Kidney (tissue), 13 donors: ENCODE measurements at regions not wholly inside any gene's neighbourhood (a gene's known extent, or its start where the extent isn't known, plus 50 kb on each side); places are given as distances from the start of the nearest gene placed in this dataset.

Source experiments
- DNase-seq, 5 donors: peaks; one replicate each; pipeline ENCODE4 v3.0.0-alpha.2; 2013 to 2020
- FAIRE-seq: peaks from 2 replicates; lab custom pipeline; 2012; peaks lifted over from hg19 to GRCh38; lab: Jason Lieb, UNC
- H3K27ac ChIP-seq, 2 donors: one replicate each; pipeline ENCODE4 v1.7.0; 2013; ENCODE audit warnings: low read depth in 2 of 2, low read length in 2 of 2, inconsistent platforms in 1 of 2
- H3K27me3 ChIP-seq: one replicate; pipeline ENCODE4 v1.7.1; 2013; ENCODE audit warnings: low read length, inconsistent platforms; ENCODE audit not compliant: control insufficient read depth, insufficient read depth
- H3K36me3 ChIP-seq, 3 donors: one replicate each; pipeline versions ENCODE4 v1.7.0 to v1.7.1; 2013; ENCODE audit warnings: low read length in 3 of 3, control low read depth in 1 of 3, inconsistent platforms in 1 of 3; ENCODE audit not compliant: insufficient read depth in 3 of 3, control insufficient read depth in 2 of 3
- H3K4me1 ChIP-seq, 3 donors: one replicate each; pipeline versions ENCODE4 v1.7.0 to v1.7.1; 2013; ENCODE audit warnings: low read length in 3 of 3, inconsistent platforms in 1 of 3, low read depth in 1 of 3; ENCODE audit not compliant: control insufficient read depth in 2 of 3, insufficient read depth in 2 of 3
- H3K4me3 ChIP-seq, 3 donors: one replicate each; pipeline versions ENCODE4 v1.7.0 to v1.8.1; 2013; ENCODE audit warnings: low read length in 3 of 3, control low read depth in 1 of 3, inconsistent platforms in 1 of 3
- H3K9ac ChIP-seq, 3 donors: one replicate each; pipeline versions ENCODE4 v1.7.0 to v1.7.1; 2013; ENCODE audit warnings: low read length in 3 of 3, control low read depth in 1 of 3, inconsistent platforms in 1 of 3
- H3K9me3 ChIP-seq, 3 donors: one replicate each; pipeline versions ENCODE4 v1.7.0 to v1.7.1; 2013; ENCODE audit warnings: low read length in 3 of 3, control low read depth in 1 of 3, inconsistent platforms in 1 of 3; ENCODE audit not compliant: control insufficient read depth in 2 of 3, insufficient read depth in 1 of 3
- CTCF ChIP-seq: IDR thresholded peaks from 3 replicates; pipeline ENCODE4 v1.5.1; 2012; ENCODE audit warnings: mild to moderate bottlenecking, moderate library complexity, borderline replicate concordance; ENCODE audit not compliant: insufficient read depth; ENCODE audit errors: extremely low read depth
- intact Hi-C: fragments of 100-400 bp; cut with DNase I; formaldehyde crosslinking; loops from one replicate; pipeline ENCODE4 v1.11.1; 2022
- donor health status: control.
- donor health status: control.
- donor health status: control.
- donor health status: control.
- donor health status: control.
- donor health status: DM: yes; HTN: yes; CAD: no.
- donor health status: Normal renal cell carcinoma (clear cell type).

- H3K9ac ChIP-seq, result no peak overlapping the region
- H3K36me3 ChIP-seq, result no peaks in the 10 kb centered on the region
- no peak for TF ChIP-seq CTCF
- H3K27ac ChIP-seq, result no peak overlapping the region
- peaks cover 0 to 6% (median 0%) of the 10 kb centered on the region in 3 donors for H3K9me3 ChIP-seq
- H3K27me3 ChIP-seq, result no peaks in the 10 kb centered on the region
- intact Hi-C loops, result no loop called here
- no peak overlapping the region for H3K4me3 ChIP-seq
- FAIRE-seq, result no peak
- H3K4me1 ChIP-seq, result no peaks in the 10 kb centered on the region
- DNase-seq, result no peak
Measured at GRCh38 chr12:47602949-47603558, 102.8 kb downstream of the RPAP3 start.

GRCh38 chr12:47602325-47602724 lies 103.5 kb downstream of the RPAP3 start:
- intact Hi-C loops, result no loop called here
- DNase-seq (peak in 3 of 5 donors; percentile 41 to 67 (median 65)), FAIRE-seq (no peak)
- no peak for TF ChIP-seq CTCF
- H3K9me3 ChIP-seq, result peaks cover 0 to 1% (median 0%) of the 10 kb centered on the region in 3 donors
- H3K27ac ChIP-seq, result no peak overlapping the region
- no peaks in the 10 kb centered on the region for H3K27me3 ChIP-seq
- H3K9ac ChIP-seq, result no peak overlapping the region
- no peaks in the 10 kb centered on the region for H3K4me1 ChIP-seq
- H3K36me3 ChIP-seq, result no peaks in the 10 kb centered on the region
- no peak overlapping the region for H3K4me3 ChIP-seq

GRCh38 chr12:47601071-47601470 lies 104.8 kb downstream of the RPAP3 start:
- Histone ChIP-seq H3K4me1 (no peaks in the 10 kb centered on the region), H3K36me3 (no peaks in the 10 kb centered on the region), H3K9me3 (no peaks in the 10 kb centered on the region), H3K9ac (no peak overlapping the region), H3K27me3 (no peaks in the 10 kb centered on the region), H3K27ac (no peak overlapping the region), H3K4me3 (no peak overlapping the region)
- no peak for TF ChIP-seq CTCF
- intact Hi-C loops, result no loop called here
- FAIRE-seq (no peak), DNase-seq (no peak)

- peaks cover 0 to 6% (median 6%) of the 10 kb centered on the region in 3 donors for H3K4me1 ChIP-seq
- H3K36me3 ChIP-seq, result no peaks in the 10 kb centered on the region
- DNase-seq, result peak in 1 of 5 donors; percentile 21
- no peak overlapping the region for H3K4me3 ChIP-seq
- peak overlapping the region; percentile 9 to 66 for H3K27ac ChIP-seq
- H3K9me3 ChIP-seq, result no peaks in the 10 kb centered on the region
- no peaks in the 10 kb centered on the region for H3K27me3 ChIP-seq
- FAIRE-seq, result no peak
- intact Hi-C loops, result no loop called here
- peak overlapping the region in 1 of 3 donors; percentile 28 for H3K9ac ChIP-seq
- no peak for TF ChIP-seq CTCF
Measured at GRCh38 chr12:47591795-47592194, 114.0 kb downstream of the RPAP3 start.
